Right lung (tissue), 2 donors: ENCODE measurements at regions not wholly inside any gene's neighbourhood (a gene's known extent, or its start where the extent isn't known, plus 50 kb on each side); places are given as distances from the start of the nearest gene placed in this dataset.
"Not testable (repeated sequence)": the region's sequence is repeated elsewhere in the genome, so short reads cannot be mapped to it uniquely, and the experiment has no call there.

Experiments used
- DNase-seq, 2 donors: peaks; one replicate each; pipeline ENCODE4 v3.0.0-alpha.2; 2013

DNA sequence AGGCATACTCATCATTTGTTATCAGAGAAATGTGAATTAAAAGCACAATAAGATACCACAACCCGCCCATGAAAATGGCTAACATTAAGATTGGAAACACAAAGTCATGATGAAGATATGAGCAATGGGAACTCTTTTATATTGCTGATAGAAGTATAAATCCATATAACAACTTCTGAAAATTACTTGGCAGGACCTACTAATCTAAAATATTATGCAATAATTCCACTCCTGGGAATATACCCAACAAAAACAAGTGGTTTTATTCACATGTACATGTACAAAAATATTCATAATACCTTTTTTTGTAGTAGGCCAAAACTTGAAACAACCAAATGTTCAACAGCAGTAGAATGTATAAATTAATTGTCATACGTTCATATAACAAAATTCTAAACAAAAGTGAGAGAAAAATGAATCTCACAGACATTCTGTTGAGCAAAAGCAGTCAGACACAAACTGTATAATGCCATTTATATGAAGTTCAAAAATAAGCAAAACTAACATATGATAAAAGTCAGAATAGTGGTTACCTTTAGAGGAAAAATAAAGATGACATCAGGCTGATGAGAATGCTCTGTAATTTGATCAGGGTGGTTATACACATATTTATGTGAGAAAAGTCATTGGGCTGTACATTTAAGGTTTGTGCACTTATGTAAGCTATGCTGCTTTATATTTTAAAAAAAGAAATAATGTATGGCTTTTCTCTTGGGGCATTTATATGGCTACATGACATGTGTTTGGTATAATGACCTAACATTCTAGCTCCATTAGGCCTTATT is 309.2 kb upstream of the KITLG start:
- no peak for DNase-seq

- no peak for DNase-seq
Measured at GRCh38 chr12:88884600-88884999, 304.3 kb upstream of the KITLG start.

DNA sequence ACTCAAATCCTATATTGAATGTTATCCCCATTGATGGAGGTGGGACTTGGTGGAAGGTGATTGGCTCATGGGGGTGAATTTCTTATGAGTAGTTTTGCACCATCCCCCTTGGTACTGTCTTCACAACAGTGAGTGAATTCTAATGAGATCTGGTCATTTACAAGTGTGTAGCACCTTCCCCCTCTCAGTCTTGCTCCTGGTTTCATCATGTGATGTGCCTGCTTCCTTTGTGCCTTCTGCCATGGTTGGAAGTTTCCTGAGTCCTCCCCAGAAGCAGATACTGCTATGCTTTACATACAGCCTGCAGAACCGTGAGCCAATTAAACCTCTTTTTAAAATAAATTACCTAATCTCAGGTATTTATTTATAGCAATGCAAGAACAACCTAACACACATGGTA is 302.4 kb upstream of the KITLG start:
- DNase-seq = no peak

DNA sequence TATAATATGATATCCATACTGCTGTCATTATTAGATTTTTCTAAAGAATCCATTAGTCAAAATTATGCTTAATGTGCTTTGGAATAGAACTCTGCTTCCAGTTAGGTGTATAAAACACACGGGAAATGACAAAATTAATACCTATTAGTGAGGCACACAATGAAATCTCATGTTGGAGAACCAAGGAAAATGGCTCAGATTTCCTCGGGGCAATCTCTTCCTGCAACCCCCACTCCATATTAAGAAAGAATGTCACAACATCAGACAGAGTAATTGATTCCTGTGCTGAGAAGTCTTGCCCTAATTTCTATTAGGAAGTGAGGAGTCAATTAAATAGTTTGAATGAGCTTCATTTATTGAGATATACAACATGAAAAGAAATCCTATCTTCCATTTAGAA is 299.8 kb upstream of the KITLG start:
- DNase-seq = no peak

DNA sequence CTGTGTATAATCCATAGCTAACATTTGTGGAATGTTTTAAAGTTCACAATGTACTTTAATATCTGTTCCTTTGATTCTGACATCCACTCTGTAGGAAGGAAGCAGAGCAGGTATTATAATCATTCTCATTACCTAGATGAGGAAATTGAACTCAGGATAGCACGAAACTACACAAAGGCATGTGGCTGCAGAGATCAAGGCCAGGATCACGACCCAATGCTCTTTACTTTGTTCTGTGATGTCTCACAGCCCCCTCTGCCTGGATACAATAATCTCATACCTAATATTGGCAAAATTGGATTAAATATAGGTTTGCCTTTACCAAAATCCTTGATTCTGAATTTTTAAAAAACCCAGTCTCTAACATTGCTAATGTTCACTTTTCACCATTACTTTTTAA is 298.0 kb upstream of the KITLG start:
- DNase-seq = no peak

- DNase-seq = no peak
Measured at GRCh38 chr12:88876857-88877256, 296.6 kb upstream of the KITLG start.

DNA sequence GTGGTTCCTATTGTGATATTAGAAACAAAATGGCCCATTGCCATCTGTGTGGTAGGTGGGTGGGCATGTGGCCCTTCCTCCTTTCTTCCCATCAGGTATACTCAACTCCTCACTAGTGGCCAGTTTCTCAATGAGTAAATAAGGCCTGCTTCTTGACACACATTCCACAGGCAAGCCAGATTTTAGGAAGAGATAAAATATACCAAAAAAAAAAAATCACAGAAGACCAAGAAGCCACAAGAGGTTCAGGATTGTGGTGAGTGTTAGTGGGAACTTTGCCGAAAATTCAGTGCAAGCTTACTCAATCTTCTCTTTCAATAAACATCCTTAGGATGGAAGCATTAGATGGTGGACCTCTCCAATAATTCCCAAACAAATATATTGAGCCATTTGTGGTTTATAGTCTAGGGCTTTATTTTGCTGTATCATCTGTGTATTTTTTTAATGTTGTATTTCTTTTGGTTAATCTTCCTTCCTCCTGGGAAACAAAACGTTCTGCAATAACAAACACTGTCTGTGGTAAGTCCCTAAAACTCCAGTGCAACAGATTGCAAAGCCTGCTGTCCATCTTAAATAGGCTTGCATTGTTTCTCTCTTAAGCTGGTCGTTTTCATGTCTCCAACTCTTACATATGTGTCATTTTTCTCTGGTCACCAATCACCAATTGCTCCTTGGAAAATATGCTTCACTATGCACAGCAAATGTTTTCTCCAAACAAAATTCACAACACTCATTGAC is 289.9 kb upstream of the KITLG start:
- DNase-seq = no peak

DNA sequence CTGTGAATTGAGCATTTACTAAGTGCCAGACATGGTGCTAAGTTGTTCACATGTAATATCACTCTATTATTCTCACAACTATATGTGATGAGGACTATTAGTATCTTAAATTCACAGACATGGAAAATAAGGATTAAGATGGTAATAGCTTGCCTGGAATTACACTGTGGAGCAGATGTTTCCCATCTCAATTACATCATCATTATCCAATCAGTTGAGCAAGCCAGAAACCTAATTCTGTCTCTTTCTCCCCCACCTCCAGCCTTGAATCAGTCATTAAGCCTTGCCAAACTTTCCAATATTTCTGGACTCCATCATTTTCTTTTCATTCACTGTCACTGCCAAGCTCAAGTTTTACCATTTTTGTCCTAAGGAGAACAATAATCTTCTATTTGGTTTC is 287.8 kb upstream of the KITLG start:
- DNase-seq = peak; percentile 72 to 81

- DNase-seq = no peak
Measured at GRCh38 chr12:88867510-88867909, 287.2 kb upstream of the KITLG start.

GRCh38 chr12:88866881-88867280 is 286.6 kb upstream of the KITLG start:
- DNase-seq = no peak

GRCh38 chr12:88865537-88865936 is 285.3 kb upstream of the KITLG start:
- no peak for DNase-seq

DNA sequence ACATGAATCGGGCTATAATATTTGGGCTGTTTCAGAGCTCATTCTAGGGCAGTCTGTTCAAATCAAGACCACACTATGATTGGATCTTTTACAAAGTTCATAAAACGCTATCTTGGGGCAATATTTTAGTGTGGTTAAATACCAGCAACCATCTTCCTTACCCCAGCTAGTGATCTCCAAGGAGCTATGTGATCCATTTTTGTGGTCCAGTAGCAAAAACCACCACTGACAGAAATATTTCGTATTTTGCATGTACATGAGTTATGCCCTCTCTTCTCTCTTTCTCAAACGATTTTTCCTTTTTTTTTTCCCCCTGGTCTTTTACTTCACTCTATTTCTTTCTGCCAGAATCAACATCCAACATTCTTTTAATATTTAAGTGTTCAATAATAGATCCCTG is 280.6 kb upstream of the KITLG start:
- no peak for DNase-seq

GRCh38 chr12:88856201-88856600 is 275.9 kb upstream of the KITLG start:
- DNase-seq = no peak

- DNase-seq = no peak
Measured at GRCh38 chr12:88855301-88855700, 275.0 kb upstream of the KITLG start.

DNA sequence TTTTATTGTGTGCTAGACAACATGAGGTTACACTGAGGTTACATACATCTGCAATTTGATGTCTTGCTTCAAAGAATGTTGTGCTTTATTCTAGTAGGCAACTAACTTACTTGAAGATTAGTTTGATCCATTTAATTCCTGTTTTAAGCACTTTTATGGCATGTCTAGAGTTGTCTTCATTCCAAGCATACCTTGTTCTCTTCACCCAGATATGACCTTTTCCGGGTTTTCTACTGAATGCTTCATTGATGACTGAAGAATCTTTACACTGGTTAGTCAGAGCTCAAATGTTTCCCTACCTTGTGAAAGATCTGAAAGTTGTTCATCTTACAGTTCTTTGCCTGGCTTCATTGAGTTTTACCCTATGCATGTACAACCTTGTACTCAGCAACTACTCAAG is 274.0 kb upstream of the KITLG start:
- DNase-seq = no peak

- not testable (repeated sequence) for DNase-seq
Measured at GRCh38 chr12:88847246-88847645, 267.0 kb upstream of the KITLG start.

DNA sequence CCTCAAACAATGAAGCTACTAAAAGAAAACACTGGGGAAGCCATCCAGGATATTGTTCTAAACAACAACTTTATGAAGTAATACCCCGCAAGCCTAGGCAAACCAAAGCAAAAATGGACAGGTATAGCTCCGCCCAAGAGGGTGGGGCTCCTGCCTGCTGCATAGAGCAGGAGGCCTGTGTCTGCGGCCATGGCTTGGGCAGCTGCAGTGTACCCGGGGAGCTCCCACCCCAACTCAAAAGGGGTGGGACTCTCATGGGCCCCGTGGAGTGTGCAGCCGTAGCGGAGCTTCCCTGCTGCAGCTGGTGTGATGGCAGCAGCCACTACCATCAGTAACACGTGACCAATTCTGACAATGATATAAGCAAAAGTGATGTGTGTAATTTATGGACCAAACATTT is 264.2 kb upstream of the KITLG start:
- DNase-seq = no peak

DNA sequence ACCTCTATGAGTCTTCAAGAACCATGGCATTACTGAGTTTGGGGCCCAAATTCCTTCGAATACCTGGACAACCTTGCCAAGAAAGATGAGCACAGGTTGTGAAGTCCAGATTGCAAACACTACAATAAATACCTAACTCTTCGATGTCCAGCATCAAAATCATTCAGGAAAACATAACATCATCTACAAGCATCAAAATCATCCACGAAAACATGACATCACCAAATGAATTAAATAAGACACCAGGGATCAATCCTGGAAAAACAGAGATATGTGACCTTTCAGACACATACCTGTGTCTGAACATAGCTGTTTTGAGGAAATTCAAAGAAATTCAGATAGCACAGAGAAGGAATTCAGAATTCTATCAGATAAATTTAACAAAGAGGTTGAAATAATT is 262.0 kb upstream of the KITLG start:
- no peak for DNase-seq

GRCh38 chr12:88839486-88839885 is 259.2 kb upstream of the KITLG start:
- no peak for DNase-seq

- no peak for DNase-seq
Measured at GRCh38 chr12:88836156-88836555, 255.9 kb upstream of the KITLG start.

GRCh38 chr12:88834226-88834625 is 254.0 kb upstream of the KITLG start:
- no peak for DNase-seq

DNA sequence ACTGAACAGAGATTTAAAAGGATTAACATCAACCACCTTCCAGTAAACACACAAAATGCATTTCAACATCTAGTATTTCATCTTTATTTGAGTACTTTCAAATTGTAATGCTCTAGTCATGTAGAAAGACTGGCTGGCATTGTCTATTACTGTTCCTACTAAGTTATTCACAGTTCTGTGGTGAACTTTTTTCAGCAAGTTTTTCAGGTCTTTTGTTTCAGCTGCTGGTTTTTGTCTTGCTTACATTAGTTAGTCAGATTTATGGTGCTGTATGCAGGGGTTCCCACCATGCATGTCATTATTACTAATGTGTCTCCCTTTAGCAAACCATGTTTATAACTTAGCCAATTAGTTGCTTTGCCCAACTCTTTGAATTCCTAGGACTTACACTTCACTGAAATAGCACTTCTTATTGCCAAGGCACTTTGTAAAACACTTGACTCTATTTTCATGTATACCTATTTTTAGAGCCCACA is 253.4 kb upstream of the KITLG start:
- DNase-seq = no peak

- not testable (repeated sequence) for DNase-seq
Measured at GRCh38 chr12:88828537-88828936, 248.3 kb upstream of the KITLG start.
